C4-2B (cell line): ENCODE measurements at regions not wholly inside any gene's neighbourhood (a gene's known extent, or its start where the extent isn't known, plus 50 kb on each side); places are given as distances from the start of the nearest gene placed in this dataset.

ENCODE experiments used
- CTCF ChIP-seq: fragments of 450-650 bp; conservative IDR thresholded peaks from 2 replicates; pipeline ENCODE4 v1.5.1; 2017; ENCODE audit warnings: mild to moderate bottlenecking
- ZFX ChIP-seq: fragments of 450-650 bp; IDR thresholded peaks from 2 replicates; pipeline ENCODE4 v1.6.1; 2017

- TF ChIP-seq CTCF (no peak), ZFX (no peak)
These were observed 86.0 kb downstream of the CDC42EP3 start for GRCh38 chr2:37585295-37585908.
